ENCODE measurements at regions not wholly inside any gene's neighbourhood (a gene's known extent, or its start where the extent isn't known, plus 50 kb on each side); places are given as distances from the start of the nearest gene placed in this dataset.

GRCh38 chr4:20487852-20488251 is 212.4 kb upstream of the PACRGL start:
- H3K4me3 ChIP-seq (ENCODE audit: low read depth, low read length), result no peak overlapping the region
- DNase-seq (ENCODE audit: low read depth), result no peak
- TF ChIP-seq MYC (IDR thresholded peaks at IDR 0.05; ENCODE audit: low read depth, low read length), result no peak
- TF ChIP-seq POLR2A (IDR thresholded peaks at IDR 0.05; ENCODE audit: extremely low read depth, insufficient read length), result no peak
- no peak for TF ChIP-seq MAX (IDR thresholded peaks at IDR 0.05; ENCODE audit: low read depth, low read length)
- TF ChIP-seq CTCF (IDR thresholded peaks at IDR 0.05; ENCODE audit: low read depth, low read length), result no peak

DNA sequence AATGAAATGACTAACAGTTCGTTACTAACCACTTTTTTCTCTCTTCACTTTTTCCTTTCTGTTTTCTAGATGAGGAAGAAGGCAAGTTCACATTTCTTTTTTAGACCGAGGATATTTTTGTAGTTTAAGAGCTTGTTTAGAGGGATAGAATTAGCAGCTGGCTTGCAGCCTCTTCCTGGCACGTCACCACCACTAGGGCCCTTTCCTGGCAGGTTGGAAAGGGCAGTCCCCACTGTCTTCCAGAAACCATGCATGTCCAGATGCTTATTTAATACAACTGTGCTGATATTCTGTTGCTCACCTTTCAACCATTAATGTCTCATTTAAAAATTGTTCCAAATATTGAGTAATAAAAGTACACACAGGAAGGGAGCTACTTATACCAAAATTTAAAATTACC is 209.5 kb upstream of the PACRGL start:
- DNase-seq (ENCODE audit: low read depth), result no peak

DNA sequence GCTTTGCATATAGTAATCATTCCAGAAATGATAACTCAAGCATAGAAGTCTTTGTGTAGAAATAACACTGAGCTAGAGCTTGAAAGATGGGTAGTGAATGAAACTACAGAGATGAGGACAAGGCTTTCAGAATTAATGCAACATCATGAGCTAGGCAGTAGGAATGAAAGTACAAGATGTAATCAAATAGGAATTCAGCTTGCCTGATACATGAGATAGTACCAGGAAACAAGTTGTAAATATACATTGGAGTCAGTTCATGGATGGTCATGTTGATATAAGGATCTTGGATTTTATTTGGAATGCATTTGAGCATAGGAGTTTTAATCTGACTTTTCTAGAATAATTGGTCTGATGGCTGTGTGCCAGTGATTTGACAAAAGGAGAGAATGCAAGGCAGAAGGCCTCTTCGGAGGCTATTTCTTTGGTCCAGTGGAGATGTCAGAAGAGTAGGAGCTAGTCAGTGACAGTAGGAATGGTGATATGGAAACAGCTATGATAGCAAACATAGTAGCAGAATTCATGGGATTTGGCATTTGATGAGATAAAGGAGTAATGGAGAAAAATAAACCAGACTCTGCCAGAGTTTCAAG is 206.4 kb upstream of the PACRGL start:
- TF ChIP-seq CTCF (IDR thresholded peaks at IDR 0.05; ENCODE audit: low read depth, low read length) (no peak), MAX (IDR thresholded peaks at IDR 0.05; ENCODE audit: low read depth, low read length) (no peak), POLR2A (IDR thresholded peaks at IDR 0.05; ENCODE audit: extremely low read depth, insufficient read length) (no peak), MYC (IDR thresholded peaks at IDR 0.05; ENCODE audit: low read depth, low read length) (no peak)
- no peak overlapping the region for H3K4me3 ChIP-seq (ENCODE audit: low read depth, low read length)
- no peak for DNase-seq (ENCODE audit: low read depth)

More for the DNA sequence above, 209.5 kb upstream of the PACRGL start:
- no peak overlapping the region for H3K4me3 ChIP-seq (ENCODE audit: low read depth, low read length)
- TF ChIP-seq POLR2A (IDR thresholded peaks at IDR 0.05; ENCODE audit: extremely low read depth, insufficient read length) (no peak), CTCF (IDR thresholded peaks at IDR 0.05; ENCODE audit: low read depth, low read length) (no peak), MYC (IDR thresholded peaks at IDR 0.05; ENCODE audit: low read depth, low read length) (no peak)

DNA sequence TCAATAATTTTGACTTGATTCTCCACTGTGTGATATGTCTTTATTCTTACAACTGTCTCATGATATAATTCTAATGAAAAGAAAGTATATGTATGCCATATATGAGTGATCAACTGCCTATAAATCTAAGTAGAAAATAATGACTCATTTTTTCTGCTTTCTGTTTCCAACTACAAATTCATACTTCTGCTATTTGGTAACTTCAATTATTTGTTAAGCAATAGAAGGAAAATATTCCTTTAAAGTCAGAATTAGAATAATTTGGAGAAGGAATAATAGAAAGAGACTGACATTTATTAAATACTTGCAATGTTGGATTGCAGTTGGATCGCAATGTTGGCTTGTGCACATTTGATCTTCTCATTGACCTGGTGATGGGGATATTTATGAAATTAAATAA is 204.2 kb upstream of the PACRGL start:
- DNase-seq (ENCODE audit: low read depth), result no peak
- H3K4me3 ChIP-seq (ENCODE audit: low read depth, low read length), result no peak overlapping the region
- no peak for TF ChIP-seq CTCF (IDR thresholded peaks at IDR 0.05; ENCODE audit: low read depth, low read length)
- TF ChIP-seq MYC (IDR thresholded peaks at IDR 0.05; ENCODE audit: low read depth, low read length), result no peak
- no peak for TF ChIP-seq POLR2A (IDR thresholded peaks at IDR 0.05; ENCODE audit: extremely low read depth, insufficient read length)
- TF ChIP-seq MAX (IDR thresholded peaks at IDR 0.05; ENCODE audit: low read depth, low read length), result no peak

DNA sequence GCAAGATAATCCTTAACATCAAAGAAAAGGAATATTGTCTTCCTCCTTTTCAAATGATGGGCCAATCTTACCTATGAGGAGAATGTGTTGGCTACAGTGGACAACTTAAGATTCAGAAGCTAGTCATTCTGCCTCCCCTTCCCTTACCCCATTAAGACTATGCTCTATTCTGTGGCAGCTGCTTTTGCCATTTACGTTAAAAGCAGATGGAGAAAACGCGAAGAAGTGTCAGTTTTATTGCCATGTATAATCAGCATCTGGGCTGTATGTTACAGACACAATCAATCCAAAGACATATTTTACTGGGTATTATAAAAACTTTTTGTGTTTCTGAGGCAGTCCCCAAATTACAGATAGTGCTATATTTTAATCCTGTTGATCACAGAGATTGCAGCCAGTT is 196.1 kb upstream of the PACRGL start:
- no peak for DNase-seq (ENCODE audit: low read depth)
- TF ChIP-seq CTCF (IDR thresholded peaks at IDR 0.05; ENCODE audit: low read depth, low read length) (no peak), MAX (IDR thresholded peaks at IDR 0.05; ENCODE audit: low read depth, low read length) (no peak), POLR2A (IDR thresholded peaks at IDR 0.05; ENCODE audit: extremely low read depth, insufficient read length) (no peak)
- H3K4me3 ChIP-seq (ENCODE audit: low read depth, low read length), result no peak overlapping the region

DNA sequence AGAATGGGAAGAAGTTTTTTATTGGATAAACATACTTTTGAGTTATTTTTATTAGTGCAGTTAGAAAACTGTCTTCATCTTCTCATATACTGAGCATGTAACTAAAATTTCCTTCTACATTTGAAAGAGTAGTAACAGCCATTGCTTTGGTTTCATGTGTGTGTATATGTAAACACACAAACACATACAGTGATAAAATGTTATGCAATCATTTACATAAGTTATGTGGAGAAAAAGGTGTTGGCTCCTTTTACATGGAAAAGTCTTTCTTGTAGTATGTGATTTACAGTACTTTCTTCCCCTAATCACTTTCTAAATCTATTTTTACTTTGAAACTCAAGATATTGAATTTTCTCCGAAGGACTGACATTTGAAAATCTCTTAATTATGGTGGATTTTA is 194.3 kb upstream of the PACRGL start:
- DNase-seq (ENCODE audit: low read depth), result no peak
- H3K4me3 ChIP-seq (ENCODE audit: low read depth, low read length), result no peak overlapping the region
- TF ChIP-seq POLR2A (IDR thresholded peaks at IDR 0.05; ENCODE audit: extremely low read depth, insufficient read length) (no peak), MAX (IDR thresholded peaks at IDR 0.05; ENCODE audit: low read depth, low read length) (no peak)
